Spinal cord (tissue), 9 donors: ENCODE measurements at regions not wholly inside any gene's neighbourhood (a gene's known extent, or its start where the extent isn't known, plus 50 kb on each side); places are given as distances from the start of the nearest gene placed in this dataset.

Experiments
- DNase-seq, 6 donors: peaks; one replicate each; pipeline versions ENCODE4 v3.0.0 to v3.0.0-alpha.2; 2013 to 2015; ENCODE audit warnings: low spot score in 6 of 6, low read depth in 4 of 6
- H3K27ac ChIP-seq: one replicate; pipeline ENCODE4 v1.5.1; 2013; ENCODE audit warnings: low read depth, low read length, control low read depth
- H3K27me3 ChIP-seq: one replicate; pipeline ENCODE4 v1.6.1; 2013; ENCODE audit warnings: low read length; ENCODE audit not compliant: control insufficient read depth, insufficient read depth
- H3K36me3 ChIP-seq: one replicate; pipeline ENCODE4 v1.6.1; 2013; ENCODE audit warnings: low read length; ENCODE audit not compliant: control insufficient read depth, insufficient read depth
- H3K4me1 ChIP-seq: one replicate; pipeline ENCODE4 v1.6.1; 2013; ENCODE audit warnings: low read length; ENCODE audit not compliant: control insufficient read depth, insufficient read depth
- H3K4me3 ChIP-seq: one replicate; pipeline ENCODE4 v1.5.1; 2013; ENCODE audit warnings: low read depth, low read length, control low read depth
- H3K9me3 ChIP-seq: one replicate; pipeline ENCODE4 v1.6.1; 2013; ENCODE audit warnings: low read length; ENCODE audit not compliant: control insufficient read depth, insufficient read depth
- WGBS: methylation state at CpG from one replicate; pipeline ENCODE4 v1.1.5; 2013; ENCODE audit warnings: missing lambda C conversion rate; ENCODE audit not compliant: insufficient coverage; 5-methylcytosine and 5-hydroxymethylcytosine counted together
- donor health status: healthy.

- Histone ChIP-seq H3K27ac (no peak overlapping the region), H3K4me3 (no peak overlapping the region), H3K36me3 (no peaks in the 10 kb centered on the region), H3K4me1 (no peaks in the 10 kb centered on the region), H3K27me3 (no peaks in the 10 kb centered on the region), H3K9me3 (no peaks in the 10 kb centered on the region)
- WGBS: 70% methylated on average over 2 of the region's 5 CpGs
- DNase-seq: peak in 2 of 6 donors; percentile 19 to 88
Observed at GRCh38 chr2:78646533-78647364, 378.8 kb upstream of the REG3G start.

- no peaks in the 10 kb centered on the region for H3K27me3 ChIP-seq
- no peaks in the 10 kb centered on the region for H3K9me3 ChIP-seq
- H3K36me3 ChIP-seq: no peaks in the 10 kb centered on the region
- no CpG with 5 or more reads among the region's 1 CpG for WGBS
- no peak for DNase-seq
- no peak overlapping the region for H3K4me3 ChIP-seq
- no peak overlapping the region for H3K27ac ChIP-seq
- H3K4me1 ChIP-seq: no peaks in the 10 kb centered on the region
Observed at GRCh38 chr2:78648558-78648957, 376.9 kb upstream of the REG3G start.

DNA sequence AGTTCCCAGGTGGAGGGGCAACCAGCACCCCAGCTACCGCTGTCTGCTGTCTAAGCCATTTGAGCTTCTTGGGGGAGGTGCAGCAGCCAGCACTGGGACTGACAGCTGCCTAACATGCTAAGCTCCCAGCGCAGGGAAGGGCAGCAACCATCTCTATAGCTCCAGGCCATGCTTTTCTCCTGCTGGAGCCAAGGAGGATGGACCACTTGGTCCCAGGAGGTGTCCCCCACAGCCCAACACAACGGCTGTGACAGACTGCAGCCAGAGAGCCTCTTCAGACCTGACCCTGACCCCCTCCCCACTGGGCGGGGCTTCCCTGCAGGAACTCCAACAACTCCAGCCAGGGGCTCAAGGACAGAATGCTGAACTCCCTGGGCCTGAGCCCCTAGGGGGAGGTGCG is 370.6 kb upstream of the REG3G start:
- DNase-seq: no peak
- no peaks in the 10 kb centered on the region for H3K27me3 ChIP-seq
- H3K4me3 ChIP-seq: no peak overlapping the region
- H3K36me3 ChIP-seq: no peaks in the 10 kb centered on the region
- H3K4me1 ChIP-seq: no peaks in the 10 kb centered on the region
- no peak overlapping the region for H3K27ac ChIP-seq
- peaks cover 3% of the 10 kb centered on the region for H3K9me3 ChIP-seq
- 93% methylated on average over 5 of the region's 5 CpGs for WGBS

DNA sequence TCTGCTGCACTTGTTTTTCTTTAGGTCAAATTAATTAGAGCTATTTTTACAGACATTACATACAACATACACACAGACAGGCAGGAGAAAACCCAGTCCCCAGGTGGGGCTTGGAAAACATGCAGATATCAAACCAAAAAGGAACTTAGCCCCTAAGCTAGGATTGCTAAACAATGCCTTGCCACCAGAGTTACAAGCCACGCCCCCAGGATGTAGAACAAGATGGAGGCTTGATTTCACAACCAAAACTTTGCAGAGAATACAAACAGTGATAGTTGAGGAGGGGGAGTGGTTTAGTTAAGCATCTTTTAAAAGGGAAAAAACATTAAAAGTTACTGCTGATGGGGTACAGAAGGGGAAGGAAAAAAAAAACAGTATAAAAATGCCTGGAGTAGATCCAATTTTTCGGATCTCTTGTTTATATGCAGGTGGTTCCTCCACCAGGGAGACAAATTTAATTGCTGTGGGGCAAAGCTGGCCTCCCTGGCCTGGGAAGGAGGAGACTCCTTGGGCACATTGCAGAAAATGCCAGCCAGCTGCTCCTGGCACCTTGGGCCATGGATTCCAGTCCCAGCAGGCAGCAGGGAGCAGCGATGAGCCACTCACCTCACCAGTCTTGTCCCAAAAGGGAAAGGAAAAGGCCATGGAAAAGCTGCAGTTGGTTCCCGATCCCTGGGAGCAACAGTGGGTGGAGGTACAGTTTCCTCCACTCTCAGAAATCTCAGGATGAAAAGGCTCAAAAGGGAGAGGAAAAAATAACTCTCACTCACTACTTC is 348.4 kb upstream of the REG3G start:
- no peaks in the 10 kb centered on the region for H3K36me3 ChIP-seq
- H3K27ac ChIP-seq: no peak overlapping the region
- no peaks in the 10 kb centered on the region for H3K27me3 ChIP-seq
- H3K4me3 ChIP-seq: no peak overlapping the region
- WGBS: 100% methylated on average over 1 of the region's 4 CpGs
- H3K9me3 ChIP-seq: no peaks in the 10 kb centered on the region
- no peak for DNase-seq
- no peaks in the 10 kb centered on the region for H3K4me1 ChIP-seq

GRCh38 chr2:78677774-78678173 is 347.7 kb upstream of the REG3G start:
- Histone ChIP-seq H3K27ac (no peak overlapping the region), H3K36me3 (no peaks in the 10 kb centered on the region), H3K4me3 (no peak overlapping the region), H3K9me3 (no peaks in the 10 kb centered on the region), H3K27me3 (no peaks in the 10 kb centered on the region), H3K4me1 (no peaks in the 10 kb centered on the region)
- 84% methylated on average over 6 of the region's 7 CpGs for WGBS
- DNase-seq: no peak

- DNase-seq: no peak
- Histone ChIP-seq H3K27ac (no peak overlapping the region), H3K4me1 (no peaks in the 10 kb centered on the region), H3K9me3 (no peaks in the 10 kb centered on the region), H3K4me3 (no peak overlapping the region), H3K36me3 (no peaks in the 10 kb centered on the region), H3K27me3 (no peaks in the 10 kb centered on the region)
- WGBS: 88% methylated on average over 4 of the region's 4 CpGs
Observed at GRCh38 chr2:78681386-78681785, 344.1 kb upstream of the REG3G start.

GRCh38 chr2:78682781-78683180 is 342.7 kb upstream of the REG3G start:
- H3K9me3 ChIP-seq: no peaks in the 10 kb centered on the region

GRCh38 chr2:78686625-78687153 is 338.8 kb upstream of the REG3G start:
- Histone ChIP-seq H3K4me1 (no peaks in the 10 kb centered on the region), H3K27me3 (no peaks in the 10 kb centered on the region), H3K9me3 (peaks cover 2% of the 10 kb centered on the region), H3K4me3 (no peak overlapping the region), H3K36me3 (no peaks in the 10 kb centered on the region), H3K27ac (no peak overlapping the region)
- DNase-seq: no peak
- WGBS: no CpG with 5 or more reads among the region's 3 CpGs

More at GRCh38 chr2:78682781-78683180, 342.7 kb upstream of the REG3G start:
- H3K4me1 ChIP-seq: no peaks in the 10 kb centered on the region
- no peaks in the 10 kb centered on the region for H3K36me3 ChIP-seq
- H3K4me3 ChIP-seq: no peak overlapping the region
- no peaks in the 10 kb centered on the region for H3K27me3 ChIP-seq
- H3K27ac ChIP-seq: no peak overlapping the region
- no CpG with 5 or more reads among the region's 3 CpGs for WGBS
- no peak for DNase-seq

DNA sequence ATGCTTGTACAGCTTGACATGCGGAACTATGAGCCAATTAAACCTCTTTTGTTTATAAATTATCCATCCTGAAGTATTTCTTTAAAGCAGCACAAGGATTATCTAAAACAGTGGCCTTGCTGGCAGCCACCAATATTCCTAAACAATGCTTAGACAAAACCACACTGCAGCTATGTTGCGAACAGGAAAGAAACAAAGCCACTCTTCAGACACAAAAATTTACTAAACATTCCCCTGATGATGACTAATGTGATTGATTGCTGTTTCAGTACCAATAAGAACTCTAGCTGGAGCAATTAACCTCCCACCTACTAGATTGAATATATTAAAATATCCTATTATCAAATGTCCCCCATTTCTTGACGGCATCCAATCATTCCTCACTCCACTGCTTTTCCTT is 325.8 kb upstream of the REG3G start:
- Histone ChIP-seq H3K27ac (no peak overlapping the region), H3K9me3 (no peaks in the 10 kb centered on the region), H3K27me3 (no peaks in the 10 kb centered on the region), H3K4me1 (no peaks in the 10 kb centered on the region), H3K4me3 (no peak overlapping the region), H3K36me3 (no peaks in the 10 kb centered on the region)
- WGBS: 80% methylated on average over 1 of the region's 3 CpGs
- DNase-seq: peak in 1 of 6 donors; percentile 51
